ENCODE measurements at regions not wholly inside any gene's neighbourhood (a gene's known extent, or its start where the extent isn't known, plus 50 kb on each side); places are given as distances from the start of the nearest gene placed in this dataset.

GRCh38 chr15:96052572-96053030 lies 277.9 kb upstream of the NR2F2 start:
- TF ChIP-seq SMAD1 (CRISPR knock-in tag; IDR thresholded peaks at IDR 0.05; ENCODE audit: borderline replicate concordance, low read depth): no peak
- TF ChIP-seq CTCF (CRISPR knock-in tag; IDR thresholded peaks at IDR 0.05): no peak
- TF ChIP-seq KLF13 (CRISPR knock-in tag; IDR thresholded peaks at IDR 0.05): no peak
- no peak for TF ChIP-seq ZBTB34 (CRISPR knock-in tag; IDR thresholded peaks at IDR 0.05)
- TF ChIP-seq SETDB1 (CRISPR knock-in tag; IDR thresholded peaks at IDR 0.05; ENCODE audit: borderline replicate concordance): no peak
- no peak for TF ChIP-seq ZNF317 (CRISPR knock-in tag; IDR thresholded peaks at IDR 0.05)
- no peak for TF ChIP-seq ADNP (CRISPR knock-in tag; IDR thresholded peaks at IDR 0.05)
